Breast epithelium (tissue), 3 donors: ENCODE measurements at regions not wholly inside any gene's neighbourhood (a gene's known extent, or its start where the extent isn't known, plus 50 kb on each side); places are given as distances from the start of the nearest gene placed in this dataset.

Experiments used
- CTCF ChIP-seq, 3 donors: fragments of 450-650 bp; IDR thresholded peaks; one replicate each; pipeline ENCODE4 v1.5.1; 2016 to 2017; ENCODE audit warnings: antibody characterized with exemption in 3 of 3, mild to moderate bottlenecking in 3 of 3, moderate library complexity in 3 of 3
- POLR2A ChIP-seq: fragments of 450-650 bp; IDR thresholded peaks from one replicate; pipeline ENCODE4 v1.6.1; 2016; ENCODE audit warnings: antibody characterized with exemption, mild to moderate bottlenecking, moderate library complexity

DNA sequence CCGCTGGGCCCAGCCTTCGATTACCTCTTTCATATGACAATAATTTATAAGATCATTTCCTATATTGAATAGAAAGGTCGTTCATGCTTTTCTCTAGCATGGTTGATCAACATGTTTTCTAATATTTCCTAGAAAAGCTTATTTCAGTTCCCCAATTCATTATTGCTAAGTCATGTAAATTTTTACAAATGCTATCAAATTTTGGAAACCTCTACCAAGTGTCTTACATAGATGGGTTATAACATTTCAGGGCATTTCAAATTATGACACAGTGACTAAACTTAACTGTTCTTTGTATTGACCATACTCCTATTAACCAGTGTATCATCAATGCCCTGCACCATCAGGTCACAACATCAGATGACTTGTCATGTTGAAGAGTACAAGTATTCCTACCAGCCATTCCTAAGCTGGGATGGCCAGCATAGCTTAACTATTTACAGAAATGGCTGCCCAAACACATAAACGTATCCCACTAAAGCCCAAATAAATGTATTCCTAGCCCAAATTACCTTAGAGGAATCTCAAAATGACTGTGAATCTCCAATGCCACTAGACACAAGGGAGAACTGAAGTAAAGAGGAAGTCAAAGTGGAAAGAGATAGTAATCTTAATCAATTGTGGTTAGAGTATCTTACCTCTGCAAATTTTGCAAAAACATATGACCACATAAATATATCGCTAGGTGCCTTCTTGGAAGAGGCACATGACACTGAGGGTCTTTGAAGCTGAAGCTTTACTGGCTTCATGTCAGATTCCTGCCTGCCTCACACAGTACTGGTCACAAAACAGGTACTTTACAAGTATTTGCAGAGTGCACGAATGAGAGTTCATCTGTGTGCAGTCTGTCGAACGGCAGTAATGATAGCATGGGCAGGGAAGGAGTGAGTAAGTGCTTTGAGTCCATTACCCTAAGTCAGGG lies 87.3 kb upstream of the TLK1 start:
- TF ChIP-seq CTCF (IDR thresholded peaks at IDR 0.05), result no peak
- no peak for TF ChIP-seq POLR2A
